ENCODE measurements at regions not wholly inside any gene's neighbourhood (a gene's known extent, or its start where the extent isn't known, plus 50 kb on each side); places are given as distances from the start of the nearest gene placed in this dataset.
"Not testable (repeated sequence)": the region's sequence is repeated elsewhere in the genome, so short reads cannot be mapped to it uniquely, and the experiment has no call there.

DNA sequence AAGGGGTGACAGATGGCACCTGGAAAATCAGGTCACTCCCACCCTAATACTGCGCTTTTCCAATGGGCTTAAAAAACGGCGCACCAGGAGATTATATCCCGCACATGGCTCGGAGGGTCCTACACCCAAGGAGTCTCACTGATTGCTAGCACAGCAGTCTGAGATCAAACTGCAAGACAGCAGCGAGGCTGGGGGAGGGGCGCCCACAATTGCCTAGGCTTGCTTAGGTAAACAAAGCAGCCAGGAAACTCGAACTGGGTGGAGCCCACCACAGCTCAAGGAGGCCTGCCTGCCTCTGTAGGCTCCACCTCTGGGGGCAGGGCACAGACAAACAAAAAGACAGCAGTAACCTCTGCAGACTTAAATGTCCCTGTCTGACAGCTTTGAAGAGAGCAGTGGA is 205.7 kb upstream of the HTR1E start:
- not testable (repeated sequence) for DNase-seq (ENCODE audit: low spot score)

DNA sequence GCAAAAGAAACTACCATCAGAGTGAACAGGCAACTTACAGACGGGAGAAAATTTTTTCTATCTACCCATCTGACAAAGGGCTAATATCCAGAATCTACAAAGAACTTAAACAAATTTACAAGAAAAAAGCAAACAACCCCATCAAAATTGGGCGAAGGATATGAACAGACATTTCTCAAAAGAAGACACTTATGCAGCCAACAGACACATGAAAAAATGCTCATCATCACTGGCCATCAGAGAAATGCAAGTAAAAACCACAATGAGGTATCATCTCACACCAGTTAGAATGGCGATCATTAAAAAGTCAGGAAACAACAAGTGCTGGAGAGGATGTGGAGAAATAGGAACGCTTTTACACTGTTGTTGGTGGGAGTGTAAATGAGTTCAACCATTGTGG is 206.6 kb upstream of the HTR1E start:
- DNase-seq (ENCODE audit: low spot score) = not testable (repeated sequence)

DNA sequence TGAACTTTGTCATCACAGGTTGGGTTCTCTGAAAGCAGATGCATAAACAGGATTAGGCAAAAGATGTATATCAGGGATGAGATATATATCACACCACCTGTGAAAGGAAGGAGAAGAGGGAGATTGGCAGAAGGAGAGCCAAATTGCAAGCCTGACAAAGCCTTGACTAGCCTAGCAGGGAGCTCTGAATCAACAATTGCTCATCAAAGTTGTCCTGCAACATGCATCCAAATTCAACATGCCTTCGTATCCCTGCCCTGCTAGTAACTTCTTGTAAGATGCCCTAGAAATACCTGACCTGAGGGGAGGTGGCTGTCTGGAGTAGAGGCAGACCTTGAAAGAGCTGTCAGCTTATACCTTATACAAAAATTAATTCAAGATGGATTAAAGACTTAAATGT is 207.1 kb upstream of the HTR1E start:
- no peak for DNase-seq (ENCODE audit: low spot score)

DNA sequence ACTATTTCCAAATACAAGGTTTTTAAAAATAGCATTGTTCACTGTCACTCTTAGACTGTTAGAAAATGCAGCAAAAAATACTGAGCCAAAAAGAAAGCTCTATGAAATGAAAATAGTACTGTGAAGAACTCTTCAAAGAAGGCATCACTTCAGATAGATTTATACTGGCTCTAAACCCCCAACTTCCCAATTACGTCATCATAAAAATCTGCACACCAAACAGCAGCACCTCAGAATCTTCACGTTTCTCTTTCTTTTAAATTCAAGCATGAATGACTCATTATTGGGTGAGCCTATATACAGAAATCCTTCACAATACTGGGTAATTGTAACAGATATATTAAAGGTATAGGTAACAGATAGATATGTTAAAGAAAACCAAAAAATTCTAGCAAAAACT is 208.4 kb upstream of the HTR1E start:
- DNase-seq (ENCODE audit: low spot score) = no peak

DNA sequence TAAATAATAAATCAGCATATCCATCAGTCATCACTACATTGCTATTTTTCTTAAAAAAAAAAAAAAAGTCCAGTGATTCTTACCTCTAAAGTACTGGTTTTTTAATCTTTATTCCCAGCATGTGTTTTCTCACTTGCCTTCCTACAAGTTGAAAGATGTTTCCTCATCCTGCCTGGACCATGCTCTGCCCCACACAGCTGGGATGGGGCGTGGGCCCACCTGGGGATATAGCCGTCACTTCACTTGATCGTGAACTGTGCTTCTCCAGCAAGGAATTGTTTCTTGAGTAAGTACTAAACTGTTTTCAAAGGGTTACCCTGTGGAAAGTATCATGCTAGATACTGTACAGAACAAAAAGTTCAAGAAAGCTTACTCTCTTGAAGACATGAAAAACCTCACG is 212.6 kb upstream of the HTR1E start:
- DNase-seq (ENCODE audit: low spot score) = no peak

DNA sequence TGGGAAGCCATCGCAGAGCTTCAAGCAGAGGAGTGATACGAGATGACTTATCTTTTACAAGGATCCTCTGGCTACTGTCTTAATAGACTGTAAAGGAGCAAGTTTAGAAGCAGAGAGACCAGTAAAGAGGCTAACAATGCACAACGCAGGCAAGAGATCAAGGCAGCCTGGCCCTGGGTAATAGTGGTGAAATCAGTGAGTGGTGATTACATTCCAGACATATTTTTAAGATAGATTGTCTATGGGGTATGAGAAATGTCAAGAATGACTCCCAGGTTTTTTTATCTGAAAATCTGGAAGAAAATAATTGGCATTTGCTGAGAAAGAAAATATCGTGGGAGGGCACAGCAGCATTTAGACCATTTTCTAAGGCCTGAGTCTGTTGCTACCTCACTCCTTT is 213.6 kb upstream of the HTR1E start:
- DNase-seq (ENCODE audit: low spot score) = peak; percentile 28

DNA sequence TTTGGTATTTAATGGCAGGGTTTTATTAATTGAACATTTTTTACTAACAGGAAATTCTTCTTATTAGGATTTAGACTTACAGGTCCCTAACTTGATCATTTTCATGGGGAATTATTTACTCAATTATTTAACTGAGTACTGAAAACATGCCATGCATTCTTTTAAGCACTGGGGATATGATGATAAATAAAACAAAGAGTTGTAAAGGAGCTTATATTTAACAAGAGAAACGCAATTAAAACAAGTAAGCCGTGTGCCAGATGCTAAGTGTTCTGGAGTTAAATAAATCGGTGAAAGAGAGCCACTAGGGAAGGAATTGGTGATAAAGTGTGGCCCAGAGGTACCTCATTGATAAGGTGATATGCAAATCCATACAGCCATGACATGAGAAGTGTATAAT is 214.2 kb upstream of the HTR1E start:
- no peak for DNase-seq (ENCODE audit: low spot score)

DNA sequence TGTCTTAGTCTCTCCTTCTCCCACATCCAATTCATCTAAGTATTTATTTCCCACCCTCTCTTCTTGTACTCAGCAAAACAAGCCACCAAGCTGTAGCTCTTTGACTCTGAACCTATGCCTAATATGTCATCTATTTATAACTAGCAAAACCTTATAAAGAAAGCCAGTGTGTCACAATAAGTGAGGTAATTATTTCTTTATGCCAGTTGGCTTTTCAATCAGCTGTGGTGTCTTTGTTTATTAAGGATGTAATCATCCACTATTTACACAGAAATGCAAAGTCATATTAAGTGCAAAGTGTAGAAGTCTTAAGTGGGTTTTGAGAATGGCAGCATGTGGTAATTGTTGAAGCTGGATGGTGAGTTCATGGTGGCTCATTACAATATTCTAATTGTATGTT is 215.2 kb upstream of the HTR1E start:
- DNase-seq (ENCODE audit: low spot score) = no peak

DNA sequence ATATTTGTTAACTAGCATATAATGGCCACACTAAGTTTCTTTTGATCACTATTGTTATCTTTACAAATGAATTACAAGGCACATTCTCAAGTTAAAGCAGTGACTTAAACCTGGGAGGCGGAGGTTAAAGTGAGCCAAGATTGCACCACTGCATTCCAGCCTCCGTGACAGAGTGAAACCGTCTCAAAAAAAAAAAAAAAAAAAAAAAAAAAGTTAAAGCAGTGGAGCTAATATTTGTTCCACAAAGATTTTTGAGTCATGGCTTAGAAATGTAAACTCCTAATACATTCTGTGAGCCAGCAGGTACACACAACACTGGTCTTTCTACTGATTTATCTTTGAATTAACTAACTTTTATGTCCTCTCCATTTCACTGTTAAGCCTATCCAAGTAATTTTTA is 221.7 kb upstream of the HTR1E start:
- DNase-seq (ENCODE audit: low spot score) = peak; percentile 65

DNA sequence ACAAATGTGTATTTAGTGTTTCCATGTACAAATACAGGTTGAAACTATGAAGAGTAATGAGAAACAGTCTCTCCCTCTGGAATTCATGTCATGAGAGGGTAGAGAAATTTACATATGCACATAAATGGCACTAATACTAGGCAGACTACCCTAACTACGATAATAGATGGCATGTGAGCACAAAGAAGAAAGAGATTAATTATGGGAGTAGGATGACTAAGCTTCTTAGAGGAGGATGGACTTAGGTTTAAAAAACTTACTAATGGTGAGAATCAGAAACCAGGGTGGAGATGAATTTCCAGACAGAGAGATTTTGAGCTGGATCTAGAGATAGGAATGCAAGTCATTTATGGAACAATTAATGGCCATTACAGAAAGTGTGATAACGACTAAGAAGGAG is 225.3 kb upstream of the HTR1E start:
- DNase-seq (ENCODE audit: low spot score) = no peak

DNA sequence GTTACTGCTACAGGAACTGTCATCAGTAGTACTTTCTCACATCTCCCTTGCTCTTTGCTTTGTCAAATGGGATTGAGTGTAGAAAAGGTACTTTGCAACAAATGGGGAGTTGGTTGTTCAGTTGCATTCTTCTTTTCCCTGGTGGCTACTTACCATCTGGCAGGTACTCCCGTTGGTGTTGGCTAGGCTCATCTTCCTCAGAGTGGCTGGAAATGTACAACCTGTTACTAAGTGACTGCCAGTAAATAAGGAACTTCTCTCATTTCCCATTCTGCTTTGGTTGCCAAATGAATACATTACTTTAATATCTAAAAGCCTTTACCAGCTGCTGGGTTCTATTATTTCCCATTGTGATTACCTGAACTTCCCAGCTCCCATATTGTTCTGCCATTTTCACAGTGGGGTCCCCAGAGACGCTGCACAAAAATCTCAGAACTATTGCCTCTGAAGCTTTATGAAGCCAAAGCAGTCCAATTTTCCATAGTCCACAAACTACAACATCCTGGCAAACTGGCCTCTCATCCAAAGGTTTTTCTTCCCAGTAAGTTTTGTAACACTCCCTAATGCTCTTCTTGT is 229.7 kb upstream of the HTR1E start:
- no peak for DNase-seq (ENCODE audit: low spot score)

DNA sequence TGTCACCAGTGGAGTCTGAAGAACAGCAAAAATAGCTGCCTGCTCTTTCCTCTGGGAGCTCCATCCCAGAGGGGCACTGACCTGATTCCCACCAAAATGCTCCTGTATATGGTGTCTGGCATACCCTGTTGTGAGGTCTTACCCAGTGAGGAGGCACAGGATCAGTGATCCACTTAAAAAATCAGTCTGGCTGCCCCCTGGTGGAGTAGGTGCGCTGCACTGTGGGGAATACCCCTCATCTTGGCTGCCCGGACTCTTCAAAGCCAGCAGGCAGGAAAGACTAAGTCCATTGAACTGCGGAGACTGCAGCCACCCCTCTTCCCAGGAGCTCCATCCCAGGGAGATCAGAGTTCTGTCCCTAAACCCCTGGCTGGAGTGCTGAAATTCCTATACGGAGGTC is 230.9 kb upstream of the HTR1E start:
- no peak for DNase-seq (ENCODE audit: low spot score)

DNA sequence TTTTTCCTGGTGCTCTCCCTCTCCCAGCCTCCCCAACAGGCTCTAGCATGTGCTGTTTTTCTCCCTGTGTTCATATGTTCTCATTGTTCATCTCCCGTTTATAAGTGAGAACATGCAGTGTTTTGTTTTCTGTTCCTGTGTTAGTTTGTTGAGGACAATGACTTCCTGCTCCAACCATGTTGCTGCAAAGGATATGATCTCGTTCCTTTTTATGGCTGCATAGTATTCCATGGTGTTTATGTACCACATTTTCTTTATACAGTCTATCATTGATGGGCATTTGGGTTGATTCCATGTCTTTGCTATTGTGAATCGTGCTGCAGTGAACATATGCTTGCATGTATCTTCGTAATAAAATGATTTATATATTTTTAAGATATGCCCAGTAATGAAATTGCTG is 236.1 kb upstream of the HTR1E start:
- not testable (repeated sequence) for DNase-seq (ENCODE audit: low spot score)

DNA sequence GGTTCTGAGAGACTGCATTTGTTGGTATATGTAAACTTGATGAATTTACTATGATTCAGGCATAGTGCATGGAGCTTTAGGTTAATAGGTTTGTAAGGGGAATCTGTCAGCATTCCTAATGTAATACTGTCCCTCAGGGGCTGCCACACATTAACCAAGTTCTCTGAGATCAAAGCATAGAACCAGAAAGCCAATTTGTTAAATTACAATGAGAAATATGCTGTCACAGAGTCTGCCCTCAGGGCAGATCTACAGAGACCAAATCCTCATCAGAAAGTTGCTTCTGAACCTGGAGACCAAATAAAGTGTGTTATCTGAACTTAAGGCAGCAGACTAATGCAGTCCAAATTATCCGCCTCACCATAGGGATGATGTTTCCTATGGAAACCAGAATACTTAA is 250.8 kb upstream of the HTR1E start:
- peak; percentile 48 for DNase-seq (ENCODE audit: low spot score)

DNA sequence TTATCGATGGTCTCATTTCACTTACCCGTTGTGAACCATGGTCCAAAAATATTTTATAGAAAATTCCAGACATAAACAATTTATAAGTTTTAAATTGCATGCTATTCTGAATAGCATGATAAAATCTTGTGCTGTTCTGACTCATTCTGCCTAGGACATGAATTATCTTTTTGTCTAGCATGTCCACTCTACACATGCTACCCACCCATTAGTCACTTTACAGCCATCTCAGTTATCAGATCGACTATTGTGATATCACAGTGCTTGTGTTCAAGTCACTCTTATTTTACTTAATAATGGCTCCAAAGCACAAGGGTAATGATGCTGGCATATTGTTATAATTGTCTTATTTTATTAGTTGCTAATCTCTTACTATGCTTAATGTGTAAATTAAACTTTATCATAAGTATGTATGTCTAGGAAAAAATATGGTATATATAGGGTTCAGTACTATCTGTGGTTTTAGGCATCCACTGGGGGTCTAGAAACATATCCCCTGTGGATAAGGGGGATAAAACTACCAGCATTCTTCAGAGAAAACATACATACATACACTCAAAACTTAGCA is 252.0 kb upstream of the HTR1E start:
- no peak for DNase-seq (ENCODE audit: low spot score)

DNA sequence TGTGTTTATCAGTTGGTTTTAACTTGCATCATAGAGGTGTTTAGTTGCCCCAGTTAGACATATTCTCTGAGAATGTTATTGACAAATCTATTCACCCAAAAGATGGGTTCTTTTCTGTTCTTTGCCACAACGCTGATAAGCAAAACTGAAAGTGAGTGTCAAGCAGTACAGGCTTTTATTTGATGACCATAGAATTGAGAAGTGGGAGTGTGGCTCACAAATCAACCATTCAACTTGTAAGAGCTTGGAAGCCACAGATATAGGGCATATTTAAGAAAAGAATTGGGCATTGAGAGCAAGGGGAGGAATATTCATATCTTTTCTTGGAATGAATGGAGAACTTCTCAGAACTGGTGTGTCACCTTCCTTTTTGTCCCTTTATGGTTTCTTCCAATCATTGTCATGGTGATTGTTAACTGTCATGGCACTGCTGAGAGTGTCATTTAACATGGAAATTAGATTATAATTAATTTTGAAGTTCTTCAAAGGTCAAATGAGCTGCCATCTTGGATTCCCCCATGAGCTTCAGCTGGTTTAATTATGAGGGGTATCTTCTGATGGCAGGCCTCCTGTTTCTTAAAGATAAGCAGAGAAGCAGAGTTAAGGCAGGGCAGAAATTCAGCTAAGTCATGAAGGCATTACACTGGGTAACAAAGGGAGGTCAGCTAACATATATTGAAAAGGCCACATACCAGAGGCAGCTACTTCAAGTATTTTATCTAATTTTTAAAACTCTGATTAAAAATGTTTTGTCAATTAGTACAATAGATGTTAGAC is 254.0 kb upstream of the HTR1E start:
- DNase-seq (ENCODE audit: low spot score) = no peak

DNA sequence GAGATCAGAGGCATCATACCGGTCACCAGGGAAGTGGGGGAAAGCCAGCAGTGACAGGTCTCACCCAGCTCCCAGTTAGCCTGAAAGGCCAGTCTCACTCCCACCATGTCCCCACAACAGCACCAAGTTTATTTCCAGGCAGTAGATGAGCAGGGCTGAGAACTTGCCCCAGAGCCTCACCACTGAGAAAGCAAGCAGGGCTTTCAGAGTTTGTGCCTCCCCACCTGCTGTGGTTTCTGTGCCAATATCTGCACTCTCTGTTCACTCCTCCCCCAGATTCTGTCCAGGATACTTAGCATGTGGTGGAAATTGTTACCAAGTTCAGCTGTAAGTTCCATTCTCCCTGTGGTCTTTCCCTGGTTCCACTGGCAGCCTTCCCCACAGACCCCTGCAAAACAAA is 255.0 kb upstream of the HTR1E start:
- DNase-seq (ENCODE audit: low spot score) = no peak

DNA sequence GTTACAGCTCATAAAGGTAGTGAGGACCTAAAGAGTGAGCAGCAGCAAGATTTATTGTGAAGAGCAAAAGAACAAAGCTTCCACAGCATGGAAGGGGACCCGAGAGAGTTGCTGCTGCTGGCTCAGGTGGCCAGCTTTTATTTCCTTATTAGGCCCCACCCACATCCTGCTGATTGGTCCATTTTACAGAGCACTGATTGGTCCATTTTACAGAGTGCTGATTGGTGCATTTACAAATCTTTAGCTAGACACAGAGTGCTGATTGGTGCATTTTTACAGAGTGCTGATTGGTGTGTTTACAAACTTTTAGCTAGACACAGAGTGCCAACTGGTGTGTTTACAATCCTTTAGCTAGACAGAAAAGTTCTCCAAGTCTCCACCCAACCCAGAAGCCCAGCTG is 256.2 kb upstream of the HTR1E start:
- DNase-seq (ENCODE audit: low spot score) = not testable (repeated sequence)

DNA sequence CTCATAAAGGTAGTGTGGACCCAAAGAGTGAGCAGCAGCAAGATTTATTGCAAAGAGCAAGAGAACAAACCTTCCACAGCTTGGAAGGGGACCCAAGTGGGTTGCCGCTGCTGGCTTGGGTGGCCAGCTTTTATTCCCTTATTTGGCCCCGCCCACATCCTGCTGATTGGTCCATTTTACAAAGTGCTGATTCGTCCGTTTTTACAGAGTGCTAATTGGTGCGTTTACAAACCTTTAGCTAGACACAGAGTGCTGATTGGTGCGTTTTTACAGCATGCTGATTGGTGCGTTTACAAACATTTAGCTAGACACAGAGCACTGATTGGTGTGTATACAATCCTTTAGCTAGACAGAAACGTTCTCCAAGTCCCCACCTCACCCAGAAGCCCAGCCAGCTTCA is 265.2 kb upstream of the HTR1E start:
- DNase-seq (ENCODE audit: low spot score) = not testable (repeated sequence)

DNA sequence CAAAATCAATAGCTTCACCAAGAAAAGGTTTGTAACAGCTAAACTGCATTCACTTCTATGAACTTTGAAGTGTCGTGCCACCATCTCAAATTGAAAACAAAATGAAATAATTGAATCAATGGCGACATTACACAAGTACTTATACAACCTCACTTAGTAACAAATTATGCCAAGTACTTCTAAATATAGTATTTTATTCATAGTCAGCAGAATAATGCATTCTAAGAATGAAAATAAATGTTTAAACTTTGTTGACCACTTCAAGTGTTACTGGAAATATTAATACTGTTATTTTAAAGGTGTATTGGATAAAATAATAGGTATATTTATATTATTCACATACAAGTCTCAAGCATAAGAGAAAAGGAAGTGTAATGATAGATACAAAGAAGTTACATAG is 280.1 kb upstream of the HTR1E start:
- DNase-seq (ENCODE audit: low spot score) = no peak

DNA sequence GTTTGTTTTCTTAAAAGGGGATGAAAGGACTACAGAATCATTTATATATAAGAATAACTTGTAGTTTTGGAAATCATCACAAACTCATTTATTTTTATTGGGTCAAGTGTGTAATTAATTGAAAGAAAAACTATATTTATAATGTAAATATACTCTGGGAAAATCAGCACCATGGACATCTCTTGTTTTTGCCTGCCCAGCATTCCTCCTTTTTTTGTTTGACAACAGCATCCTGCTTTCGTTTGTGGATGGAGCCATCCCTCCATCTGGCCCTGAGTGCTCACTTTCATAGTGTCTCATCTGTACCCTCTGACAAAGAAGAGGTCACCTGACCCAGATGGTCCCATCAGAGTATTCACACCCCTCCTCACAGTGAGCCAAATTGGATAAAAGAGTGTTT is 308.2 kb upstream of the HTR1E start:
- no peak for DNase-seq (ENCODE audit: low spot score)

DNA sequence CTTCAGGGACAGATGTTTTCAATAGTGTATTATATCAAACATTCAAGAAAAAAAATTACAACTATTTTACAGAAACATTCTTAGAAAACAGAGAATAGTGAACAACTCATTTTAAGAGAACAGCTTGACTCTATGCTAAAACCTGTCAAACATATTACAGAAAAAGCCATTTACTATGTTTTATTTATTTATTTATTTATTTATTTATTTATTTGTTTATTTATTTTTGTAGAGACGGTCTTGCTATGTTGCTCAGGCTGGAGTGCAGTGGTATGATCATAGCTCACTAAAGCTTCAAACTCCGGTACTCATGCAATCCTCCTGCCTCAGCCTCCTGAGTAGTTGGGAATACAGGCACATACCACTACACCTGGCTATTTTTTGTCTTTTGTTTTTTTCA is 317.9 kb upstream of the HTR1E start:
- no peak for DNase-seq (ENCODE audit: low spot score)

DNA sequence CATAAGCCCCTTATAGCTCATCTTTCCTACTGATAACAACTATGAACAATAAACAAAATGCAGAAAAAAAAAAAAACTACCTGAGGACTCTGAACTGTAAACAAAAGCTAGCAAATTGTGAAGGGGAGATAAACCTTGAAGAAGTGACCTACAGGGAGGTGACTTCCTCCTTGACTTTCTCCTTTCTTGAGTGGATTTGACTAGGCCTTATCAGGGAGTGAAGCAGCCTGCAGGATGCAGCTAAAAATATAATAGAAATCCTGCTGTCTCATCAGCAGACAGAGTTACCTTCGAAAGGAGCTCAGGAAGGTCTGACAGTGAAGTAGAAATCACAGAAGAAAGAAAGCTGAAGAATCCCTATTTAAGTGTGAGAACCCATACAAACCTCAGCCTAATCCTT is 322.0 kb upstream of the HTR1E start:
- no peak for DNase-seq (ENCODE audit: low spot score)

Measured in kidney tubule cell (primary cell).